Activated naive CD8-positive, alpha-beta T cell treated with anti-CD3 and anti-CD28 coated beads, Interleukin-2, amount 10 ng/mL, durations not matched to agents 7 days and 5 days (primary cell): ENCODE measurements at regions not wholly inside any gene's neighbourhood (a gene's known extent, or its start where the extent isn't known, plus 50 kb on each side); places are given as distances from the start of the nearest gene placed in this dataset.

Experiments used
- ATAC-seq: fragments of 150-1000 bp; cut with Tn5 transposase; one replicate; pipeline ENCODE4 v1.10.0; 2021; ENCODE audit warnings: low read depth, moderate library complexity
- POLR2A ChIA-PET: fragments of 350-600 bp; sonication (Branson Sonifier 250); formaldehyde crosslinking; loops from one replicate; lab custom pipeline; 2021; ENCODE audit warnings: antibody characterized with exemption; lab: Charles Lee
- DNase-seq: peaks from one replicate; pipeline ENCODE4 v3.0.0; 2021
- H3K27ac Mint-ChIP-seq: one replicate; pipeline ENCODE4 v1.8.0; 2022; ENCODE audit warnings: mild to moderate bottlenecking, mixed read lengths
- H3K27me3 Mint-ChIP-seq: one replicate; pipeline ENCODE4 v1.8.0; 2022; ENCODE audit warnings: mild to moderate bottlenecking, moderate library complexity, mixed read lengths
- H3K36me3 Mint-ChIP-seq: one replicate; pipeline ENCODE4 v1.8.0; 2021; ENCODE audit warnings: mild to moderate bottlenecking, mixed read lengths
- H3K4me1 Mint-ChIP-seq: one replicate; pipeline ENCODE4 v1.8.0; 2021; ENCODE audit warnings: mixed read lengths
- H3K4me3 Mint-ChIP-seq: one replicate; pipeline ENCODE4 v1.8.0; 2022; ENCODE audit warnings: mild to moderate bottlenecking, moderate library complexity, mixed read lengths
- H3K9me3 Mint-ChIP-seq: one replicate; pipeline ENCODE4 v1.8.0; 2021; ENCODE audit warnings: mixed read lengths

- Mint-ChIP-seq H3K4me3 (no peak overlapping the region), H3K36me3 (no peaks in the 10 kb centered on the region), H3K9me3 (no peaks in the 10 kb centered on the region), H3K27ac (no peak overlapping the region), H3K27me3 (no peaks in the 10 kb centered on the region), H3K4me1 (no peaks in the 10 kb centered on the region)
- ATAC-seq (no peak), DNase-seq (no peak)
- POLR2A ChIA-PET, result no interaction called here
Measured at GRCh38 chr10:125450218-125450617, 232.7 kb downstream of the TEX36 start.

- Mint-ChIP-seq H3K27ac (no peak overlapping the region), H3K9me3 (no peaks in the 10 kb centered on the region), H3K4me3 (no peak overlapping the region), H3K4me1 (no peaks in the 10 kb centered on the region), H3K27me3 (no peaks in the 10 kb centered on the region), H3K36me3 (no peaks in the 10 kb centered on the region)
- POLR2A ChIA-PET, result no interaction called here
- ATAC-seq (no peak), DNase-seq (no peak)
Measured at GRCh38 chr10:125449571-125449970, 233.4 kb downstream of the TEX36 start.

- H3K27ac Mint-ChIP-seq, result no peak overlapping the region
- H3K4me1 Mint-ChIP-seq, result no peaks in the 10 kb centered on the region
- DNase-seq, result no peak
- POLR2A ChIA-PET, result no interaction called here
- H3K36me3 Mint-ChIP-seq, result no peaks in the 10 kb centered on the region
- no peaks in the 10 kb centered on the region for H3K27me3 Mint-ChIP-seq
- H3K9me3 Mint-ChIP-seq, result no peaks in the 10 kb centered on the region
- ATAC-seq, result no peak
- H3K4me3 Mint-ChIP-seq, result no peak overlapping the region
Measured at GRCh38 chr10:125448596-125448995, 234.4 kb downstream of the TEX36 start.

GRCh38 chr10:125444790-125445189 lies 238.2 kb downstream of the TEX36 start:
- DNase-seq (no peak), ATAC-seq (no peak)
- Mint-ChIP-seq H3K4me3 (no peak overlapping the region), H3K36me3 (no peaks in the 10 kb centered on the region), H3K9me3 (no peaks in the 10 kb centered on the region), H3K27me3 (no peaks in the 10 kb centered on the region), H3K4me1 (no peaks in the 10 kb centered on the region), H3K27ac (no peak overlapping the region)
- POLR2A ChIA-PET, result no interaction called here

GRCh38 chr10:125442856-125443540 lies 240.0 kb downstream of the TEX36 start:
- Mint-ChIP-seq H3K27me3 (no peaks in the 10 kb centered on the region), H3K9me3 (no peaks in the 10 kb centered on the region), H3K4me1 (no peaks in the 10 kb centered on the region), H3K36me3 (no peaks in the 10 kb centered on the region), H3K27ac (no peak overlapping the region), H3K4me3 (no peak overlapping the region)
- no peak for ATAC-seq
- POLR2A ChIA-PET, result no interaction called here
- no peak for DNase-seq

GRCh38 chr10:125441151-125441550 lies 241.8 kb downstream of the TEX36 start:
- no peak for DNase-seq
- peaks cover 2% of the 10 kb centered on the region for H3K9me3 Mint-ChIP-seq
- no peak overlapping the region for H3K4me3 Mint-ChIP-seq
- H3K36me3 Mint-ChIP-seq, result no peaks in the 10 kb centered on the region
- H3K27me3 Mint-ChIP-seq, result no peaks in the 10 kb centered on the region
- no peaks in the 10 kb centered on the region for H3K4me1 Mint-ChIP-seq
- no peak overlapping the region for H3K27ac Mint-ChIP-seq
- no peak for ATAC-seq
- POLR2A ChIA-PET, result no interaction called here

- peaks cover 3% of the 10 kb centered on the region for H3K27me3 Mint-ChIP-seq
- DNase-seq (no peak), ATAC-seq (no peak)
- H3K4me1 Mint-ChIP-seq, result no peaks in the 10 kb centered on the region
- H3K9me3 Mint-ChIP-seq, result peaks cover 6% of the 10 kb centered on the region
- H3K27ac Mint-ChIP-seq, result no peak overlapping the region
- H3K4me3 Mint-ChIP-seq, result no peak overlapping the region
- H3K36me3 Mint-ChIP-seq, result no peaks in the 10 kb centered on the region
- POLR2A ChIA-PET, result no interaction called here
Measured at GRCh38 chr10:125431149-125431548, 251.8 kb downstream of the TEX36 start.

GRCh38 chr10:125428054-125428453 lies 254.9 kb downstream of the TEX36 start:
- no peaks in the 10 kb centered on the region for H3K4me1 Mint-ChIP-seq
- H3K27me3 Mint-ChIP-seq, result peaks cover 3% of the 10 kb centered on the region
- DNase-seq (no peak), ATAC-seq (no peak)
- no peaks in the 10 kb centered on the region for H3K36me3 Mint-ChIP-seq
- POLR2A ChIA-PET, result no interaction called here
- peaks cover 3% of the 10 kb centered on the region for H3K9me3 Mint-ChIP-seq
- no peak overlapping the region for H3K4me3 Mint-ChIP-seq
- no peak overlapping the region for H3K27ac Mint-ChIP-seq

GRCh38 chr10:125424191-125424847 lies 258.6 kb downstream of the TEX36 start:
- peaks cover 2% of the 10 kb centered on the region for H3K9me3 Mint-ChIP-seq
- H3K27ac Mint-ChIP-seq, result no peak overlapping the region

GRCh38 chr10:125423569-125423968 lies 259.4 kb downstream of the TEX36 start:
- POLR2A ChIA-PET, result no interaction called here
- no peak overlapping the region for H3K27ac Mint-ChIP-seq

More at GRCh38 chr10:125424191-125424847, 258.6 kb downstream of the TEX36 start:
- no peak for DNase-seq
- no peak for ATAC-seq
- no peaks in the 10 kb centered on the region for H3K4me1 Mint-ChIP-seq
- no peak overlapping the region for H3K4me3 Mint-ChIP-seq
- POLR2A ChIA-PET, result no interaction called here
- no peaks in the 10 kb centered on the region for H3K36me3 Mint-ChIP-seq
- no peaks in the 10 kb centered on the region for H3K27me3 Mint-ChIP-seq

GRCh38 chr10:125419831-125420230 lies 259.5 kb upstream of the CTBP2 start:
- H3K9me3 Mint-ChIP-seq, result no peaks in the 10 kb centered on the region
- no peak for DNase-seq

More at GRCh38 chr10:125423569-125423968, 259.4 kb downstream of the TEX36 start:
- DNase-seq (no peak), ATAC-seq (no peak)
- Mint-ChIP-seq H3K9me3 (peaks cover 2% of the 10 kb centered on the region), H3K36me3 (no peaks in the 10 kb centered on the region), H3K4me3 (no peak overlapping the region), H3K27me3 (no peaks in the 10 kb centered on the region), H3K4me1 (no peaks in the 10 kb centered on the region)

GRCh38 chr10:125419146-125419545 lies 258.8 kb upstream of the CTBP2 start:
- DNase-seq, result no peak
- Mint-ChIP-seq H3K27ac (no peak overlapping the region), H3K27me3 (no peaks in the 10 kb centered on the region), H3K9me3 (no peaks in the 10 kb centered on the region), H3K36me3 (no peaks in the 10 kb centered on the region), H3K4me3 (no peak overlapping the region), H3K4me1 (no peaks in the 10 kb centered on the region)
- no peak for ATAC-seq
- POLR2A ChIA-PET, result no interaction called here

More at GRCh38 chr10:125419831-125420230, 259.5 kb upstream of the CTBP2 start:
- no peak for ATAC-seq
- no peak overlapping the region for H3K27ac Mint-ChIP-seq
- H3K27me3 Mint-ChIP-seq, result no peaks in the 10 kb centered on the region
- H3K36me3 Mint-ChIP-seq, result no peaks in the 10 kb centered on the region
- POLR2A ChIA-PET, result no interaction called here
- no peaks in the 10 kb centered on the region for H3K4me1 Mint-ChIP-seq
- H3K4me3 Mint-ChIP-seq, result no peak overlapping the region

GRCh38 chr10:125417605-125418004 lies 257.2 kb upstream of the CTBP2 start:
- no peaks in the 10 kb centered on the region for H3K27me3 Mint-ChIP-seq
- POLR2A ChIA-PET, result no interaction called here
- H3K36me3 Mint-ChIP-seq, result no peaks in the 10 kb centered on the region
- DNase-seq (no peak), ATAC-seq (no peak)
- no peak overlapping the region for H3K27ac Mint-ChIP-seq
- H3K4me1 Mint-ChIP-seq, result no peaks in the 10 kb centered on the region
- no peaks in the 10 kb centered on the region for H3K9me3 Mint-ChIP-seq
- H3K4me3 Mint-ChIP-seq, result no peak overlapping the region

GRCh38 chr10:125415964-125416363 lies 255.6 kb upstream of the CTBP2 start:
- no peak for ATAC-seq
- no peaks in the 10 kb centered on the region for H3K4me1 Mint-ChIP-seq
- no peaks in the 10 kb centered on the region for H3K9me3 Mint-ChIP-seq
- no peak overlapping the region for H3K4me3 Mint-ChIP-seq
- H3K27me3 Mint-ChIP-seq, result no peaks in the 10 kb centered on the region
- POLR2A ChIA-PET, result no interaction called here
- no peak for DNase-seq
- no peaks in the 10 kb centered on the region for H3K36me3 Mint-ChIP-seq
- no peak overlapping the region for H3K27ac Mint-ChIP-seq
